HEK293T (cell line): ENCODE measurements at regions not wholly inside any gene's neighbourhood (a gene's known extent, or its start where the extent isn't known, plus 50 kb on each side); places are given as distances from the start of the nearest gene placed in this dataset.

ENCODE experiments used
- ARNT ChIP-seq: fragments of 450-650 bp; IDR thresholded peaks from 2 replicates; pipeline ENCODE4 v1.6.1; 2017; ENCODE audit warnings: mild to moderate bottlenecking
- FOXA1 ChIP-seq: fragments of 450-650 bp; IDR thresholded peaks from 2 replicates; pipeline ENCODE4 v1.6.1; 2016; ENCODE audit warnings: mild to moderate bottlenecking
- FOXM1 ChIP-seq: fragments of 450-650 bp; IDR thresholded peaks from 2 replicates; pipeline ENCODE4 v1.6.1; 2017; ENCODE audit warnings: mild to moderate bottlenecking, borderline replicate concordance
- HDGF ChIP-seq: fragments of 450-650 bp; IDR thresholded peaks from 2 replicates; pipeline ENCODE4 v1.6.1; 2017; ENCODE audit warnings: antibody characterized with exemption, borderline replicate concordance
- LEF1 ChIP-seq: fragments of 450-650 bp; IDR thresholded peaks from 2 replicates; pipeline ENCODE4 v1.6.1; 2017; ENCODE audit warnings: mild to moderate bottlenecking, borderline replicate concordance
- NFRKB ChIP-seq: fragments of 450-650 bp; IDR thresholded peaks from 2 replicates; pipeline ENCODE4 v1.6.1; 2016; ENCODE audit warnings: mild to moderate bottlenecking, moderate library complexity
- PKNOX1 ChIP-seq: fragments of 450-650 bp; IDR thresholded peaks from 2 replicates; pipeline ENCODE4 v1.6.1; 2016
- SP1 ChIP-seq: fragments of 450-650 bp; IDR thresholded peaks from 2 replicates; pipeline ENCODE4 v1.6.1; 2017
- TARDBP ChIP-seq: fragments of 450-650 bp; IDR thresholded peaks from 2 replicates; pipeline ENCODE4 v1.6.1; 2016

GRCh38 chr15:26166429-26166828, 303.3 kb upstream of the ATP10A start:
- TF ChIP-seq FOXA1 (no peak), PKNOX1 (no peak), SP1 (no peak), TARDBP (no peak), HDGF (no peak), FOXM1 (no peak), NFRKB (no peak), ARNT (no peak), LEF1 (no peak)
